Heart left ventricle (tissue), 16 donors: ENCODE measurements at regions not wholly inside any gene's neighbourhood (a gene's known extent, or its start where the extent isn't known, plus 50 kb on each side); places are given as distances from the start of the nearest gene placed in this dataset.
A peak's percentile ranks its signal among the peaks of the same experiment; 100 is the strongest.

Source experiments
- ATAC-seq, 4 donors: fragments of 200-7000 bp; cut with Tn5 transposase; one replicate each; pipeline ENCODE4 v1.9.1; 2020 to 2022; ENCODE audit warnings: moderate library complexity in 4 of 4, mild to moderate bottlenecking in 3 of 4, moderate number of reproducible peaks in 1 of 4
- DNase-seq, 5 donors: peaks; one replicate each; pipeline ENCODE4 v3.0.0-alpha.2; 2020
- H3K27ac ChIP-seq, 12 donors: fragments of 200-600 bp; sonication (generic) in 4 of 12; one replicate each; pipeline versions ENCODE4 v1.5.0 to v1.8.0; 2016 to 2022; ENCODE audit warnings: mild to moderate bottlenecking in 2 of 12
- H3K27me3 ChIP-seq, 9 donors: fragments of 200-600 bp; sonication (generic) in 2 of 9; one replicate each; pipeline versions ENCODE4 v1.5.1 to v1.8.0; 2016 to 2022; ENCODE audit warnings: mild to moderate bottlenecking in 3 of 9
- H3K36me3 ChIP-seq, 9 donors: fragments of 200-600 bp; sonication (generic) in 2 of 9; one replicate each; pipeline versions ENCODE4 v1.5.0 to v1.8.0; 2018 to 2022; ENCODE audit warnings: mild to moderate bottlenecking in 2 of 9
- H3K4me1 ChIP-seq, 12 donors: fragments of 200-600 bp; sonication (generic) in 4 of 12; one replicate each; pipeline versions ENCODE4 v1.5.0 to v1.8.0; 2016 to 2022; ENCODE audit warnings: mild to moderate bottlenecking in 3 of 12
- H3K4me3 ChIP-seq, 12 donors: fragments of 200-600 bp; sonication (generic) in 4 of 12; one replicate each; pipeline versions ENCODE4 v1.5.0 to v1.8.0; 2017 to 2022; ENCODE audit warnings: mild to moderate bottlenecking in 9 of 12, moderate library complexity in 4 of 12
- H3K9me3 ChIP-seq, 12 donors: fragments of 200-600 bp; sonication (generic) in 4 of 12; one replicate each; pipeline versions ENCODE4 v1.5.0 to v1.8.0; 2016 to 2022; ENCODE audit warnings: mild to moderate bottlenecking in 1 of 12
- CTCF ChIP-seq, 12 donors: fragments of 200-600 bp; sonication (generic) in 4 of 12; IDR thresholded peaks; one replicate each; pipeline versions ENCODE4 v1.5.0 to v1.8.0; 2018 to 2022; ENCODE audit warnings: antibody characterized with exemption in 12 of 12, mild to moderate bottlenecking in 5 of 12
- POLR2A ChIP-seq, 2 donors: fragments of 450-650 bp; IDR thresholded peaks; one replicate each; pipeline ENCODE4 v1.6.1; 2017; ENCODE audit warnings: antibody characterized with exemption in 2 of 2, mild to moderate bottlenecking in 2 of 2, moderate library complexity in 2 of 2
- WGBS, 4 donors: extraction: QIAGEN DNeasy Blood & Tissue Kit in 2 of 4; methylation state at CpG; one replicate each; pipeline versions ENCODE4 v1.1.5 to v1.1.7; 2013 to 2018; 5-methylcytosine and 5-hydroxymethylcytosine counted together
- intact Hi-C, 10 donors: fragments of 100-400 bp; cut with DNase I; formaldehyde crosslinking; loops; one replicate each; pipeline versions ENCODE4 v1.11.1 to v1.14.2; 2022
- donor health status: ischemic (EF 13 %, LVEDD 7.1; RV severe dilation, severe dysfunction).
- donor health status: healthy with polysubstance abuse.
- donor health status: DM: no; HTN: yes; CAD: no.
- donor health status: DM: no; HTN: no; CAD: no.
- donor health status: ischemic (EF 25% LVEDD 6.9; RV normal size, moderate dysfunction).
- donor health status: ischemic (EF 25% LVEDD 5.7; RV mildly dilated, moderate dysfunction).
- donor health status: healthy.
- donor health status: DM: yes; HTN: yes; CAD: no.
- donor health status: ischemic (EF 35%, LVEDD 5.7; RV mildly dilated, moderate dysfunction).
- donor health status: nonischemic (EF 11% LVEDD 7.7; RV severe dilation, severe dysfunction).
- donor health status: DM: yes; HTN: yes; CAD: no.
- donor health status: PGD.
- donor health status: ischemic (EF 29% LVEDD 5.4; RV normal size, mild dysfunction).
- donor health status: nonischemic (EF 23%, LVEDD 6.1; RV moderate dilation, normal function).

- Histone ChIP-seq H3K27ac (no peak overlapping the region), H3K4me1 (no peaks in the 10 kb centered on the region), H3K36me3 (no peaks in the 10 kb centered on the region), H3K4me3 (no peak overlapping the region), H3K27me3 (no peaks in the 10 kb centered on the region), H3K9me3 (no peaks in the 10 kb centered on the region)
- 93 to 96% (median 95%) methylated on average over 20 of the region's 20 CpGs for WGBS, 4 donors
- intact Hi-C loops: no loop called here
- TF ChIP-seq POLR2A (IDR thresholded peaks at IDR 0.05) (no peak), CTCF (IDR thresholded peaks at IDR 0.05) (no peak)
- ATAC-seq (no peak), DNase-seq (peak in 1 of 5 donors; percentile 40)
Measured at GRCh38 chr11:103644676-103645075, 391.8 kb upstream of the DDI1 start.

DNA sequence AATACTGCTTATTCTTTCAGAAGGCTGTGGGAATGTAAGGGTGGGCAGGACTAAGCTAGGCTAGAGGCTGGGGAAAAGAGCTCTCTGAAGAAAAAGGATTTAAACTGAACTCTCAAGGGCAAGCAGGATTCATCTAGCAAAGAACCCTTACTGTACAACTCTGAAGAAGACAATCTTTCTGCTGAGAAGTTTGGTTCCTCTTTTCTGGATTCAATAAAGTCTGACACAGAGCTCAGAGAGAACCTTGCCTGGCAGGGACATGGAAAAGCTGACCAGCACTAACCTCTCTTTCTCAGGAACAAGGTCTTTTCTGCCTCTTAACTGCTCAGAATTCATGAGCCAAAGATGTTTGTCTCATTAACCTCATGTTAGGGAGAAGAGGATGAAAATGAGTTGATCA, 388.4 kb upstream of the DDI1 start:
- TF ChIP-seq POLR2A (IDR thresholded peaks at IDR 0.05) (no peak), CTCF (IDR thresholded peaks at IDR 0.05) (no peak)
- intact Hi-C loops: no loop called here
- Histone ChIP-seq H3K27ac (no peak overlapping the region), H3K9me3 (peaks cover 0 to 15% (median 8%) of the 10 kb centered on the region in 12 donors), H3K27me3 (no peaks in the 10 kb centered on the region), H3K4me3 (no peak overlapping the region), H3K36me3 (no peaks in the 10 kb centered on the region), H3K4me1 (no peaks in the 10 kb centered on the region)
- no peak for ATAC-seq
- DNase-seq: no peak

GRCh38 chr11:103648670-103649400, 387.6 kb upstream of the DDI1 start:
- 36 to 75% (median 37%) methylated on average over 1 of the region's 1 CpG for WGBS, 4 donors

GRCh38 chr11:103649401-103649895, 387.0 kb upstream of the DDI1 start:
- H3K9me3 ChIP-seq: peaks cover 0 to 15% (median 8%) of the 10 kb centered on the region in 12 donors
- no peaks in the 10 kb centered on the region for H3K4me1 ChIP-seq
- H3K27me3 ChIP-seq: no peaks in the 10 kb centered on the region
- 94 to 97% (median 96%) methylated on average over 3 of the region's 3 CpGs for WGBS, 4 donors
- H3K4me3 ChIP-seq: no peak overlapping the region
- ATAC-seq (no peak), DNase-seq (no peak)
- TF ChIP-seq POLR2A (IDR thresholded peaks at IDR 0.05): no peak
- no peak for TF ChIP-seq CTCF (IDR thresholded peaks at IDR 0.05)
- no peak overlapping the region for H3K27ac ChIP-seq
- no peaks in the 10 kb centered on the region for H3K36me3 ChIP-seq
- intact Hi-C loops: no loop called here

More at GRCh38 chr11:103648670-103649400, 387.6 kb upstream of the DDI1 start:
- ATAC-seq (no peak), DNase-seq (no peak)
- H3K9me3 ChIP-seq: peaks cover 0 to 15% (median 8%) of the 10 kb centered on the region in 12 donors
- H3K36me3 ChIP-seq: no peaks in the 10 kb centered on the region
- no peaks in the 10 kb centered on the region for H3K4me1 ChIP-seq
- TF ChIP-seq POLR2A (IDR thresholded peaks at IDR 0.05): no peak
- no peak for TF ChIP-seq CTCF (IDR thresholded peaks at IDR 0.05)
- no peak overlapping the region for H3K27ac ChIP-seq
- intact Hi-C loops: no loop called here
- no peaks in the 10 kb centered on the region for H3K27me3 ChIP-seq
- no peak overlapping the region for H3K4me3 ChIP-seq
